ENCODE measurements at regions not wholly inside any gene's neighbourhood (a gene's known extent, or its start where the extent isn't known, plus 50 kb on each side); places are given as distances from the start of the nearest gene placed in this dataset.

DNA sequence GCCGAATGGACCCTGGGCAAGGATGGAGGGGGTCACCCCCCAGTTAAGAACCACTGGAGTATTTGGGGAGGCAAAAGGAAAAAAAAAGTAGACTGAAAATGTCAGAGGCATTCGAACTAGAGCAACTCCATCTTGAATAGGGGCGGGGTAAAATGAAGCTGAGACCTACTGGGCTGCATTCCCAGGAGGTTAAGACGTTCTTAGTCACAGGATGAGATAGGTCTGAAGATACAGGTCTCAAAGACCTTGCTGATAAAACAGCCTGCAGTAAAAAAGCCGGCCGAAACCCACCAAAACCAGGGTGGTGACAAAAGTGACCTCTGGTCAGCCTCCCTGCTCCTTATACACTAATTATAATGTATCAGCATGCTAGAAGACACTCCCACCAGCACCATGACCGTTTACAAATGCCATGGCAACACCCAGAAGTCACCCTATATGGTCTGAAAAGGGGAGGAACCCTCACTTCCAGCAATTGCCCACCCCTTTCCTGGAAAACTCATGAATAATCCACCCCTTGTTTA is 70.4 kb upstream of the KCNG1 start (continued):
- TF ChIP-seq, protein P1, sequence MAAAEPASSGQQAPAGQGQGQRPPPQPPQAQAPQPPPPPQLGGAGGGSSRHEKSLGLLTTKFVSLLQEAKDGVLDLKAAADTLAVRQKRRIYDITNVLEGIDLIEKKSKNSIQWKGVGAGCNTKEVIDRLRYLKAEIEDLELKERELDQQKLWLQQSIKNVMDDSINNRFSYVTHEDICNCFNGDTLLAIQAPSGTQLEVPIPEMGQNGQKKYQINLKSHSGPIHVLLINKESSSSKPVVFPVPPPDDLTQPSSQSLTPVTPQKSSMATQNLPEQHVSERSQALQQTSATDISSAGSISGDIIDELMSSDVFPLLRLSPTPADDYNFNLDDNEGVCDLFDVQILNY (CRISPR knock-in tag; IDR thresholded peaks at IDR 0.05) = no peak
- TF ChIP-seq, protein P2, sequence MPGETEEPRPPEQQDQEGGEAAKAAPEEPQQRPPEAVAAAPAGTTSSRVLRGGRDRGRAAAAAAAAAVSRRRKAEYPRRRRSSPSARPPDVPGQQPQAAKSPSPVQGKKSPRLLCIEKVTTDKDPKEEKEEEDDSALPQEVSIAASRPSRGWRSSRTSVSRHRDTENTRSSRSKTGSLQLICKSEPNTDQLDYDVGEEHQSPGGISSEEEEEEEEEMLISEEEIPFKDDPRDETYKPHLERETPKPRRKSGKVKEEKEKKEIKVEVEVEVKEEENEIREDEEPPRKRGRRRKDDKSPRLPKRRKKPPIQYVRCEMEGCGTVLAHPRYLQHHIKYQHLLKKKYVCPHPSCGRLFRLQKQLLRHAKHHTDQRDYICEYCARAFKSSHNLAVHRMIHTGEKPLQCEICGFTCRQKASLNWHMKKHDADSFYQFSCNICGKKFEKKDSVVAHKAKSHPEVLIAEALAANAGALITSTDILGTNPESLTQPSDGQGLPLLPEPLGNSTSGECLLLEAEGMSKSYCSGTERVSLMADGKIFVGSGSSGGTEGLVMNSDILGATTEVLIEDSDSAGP (CRISPR knock-in tag; IDR thresholded peaks at IDR 0.05) = no peak
- TF ChIP-seq HDAC1 (IDR thresholded peaks at IDR 0.05) (no peak), CBFA2T3 (IDR thresholded peaks at IDR 0.05) (no peak), LCOR (CRISPR knock-in tag; IDR thresholded peaks at IDR 0.05) (no peak), FOXK2 (conservative IDR thresholded peaks at IDR 0.05 in 1 of 2, IDR thresholded peaks at IDR 0.05 in 1 of 2; ENCODE audit: low read depth in 2 of 2) (no peak), RUNX1 (IDR thresholded peaks at IDR 0.05; ENCODE audit: low read depth) (no peak), PCBP2 (IDR thresholded peaks at IDR 0.05; ENCODE audit: low read depth, low read length, poor library complexity, severe bottlenecking) (no peak), KLF16 (IDR thresholded peaks at IDR 0.05) (no peak), NCOA4 (IDR thresholded peaks at IDR 0.05; ENCODE audit: partially characterized antibody) (no peak), ZNF24 (IDR thresholded peaks at IDR 0.05) (no peak), SP1 (CRISPR knock-in tag; IDR thresholded peaks at IDR 0.05) (no peak), PYGO2 (tag; IDR thresholded peaks at IDR 0.05) (no peak), ZNF778 (CRISPR knock-in tag; IDR thresholded peaks at IDR 0.05) (no peak), KDM1A (IDR thresholded peaks at IDR 0.05) (no peak), POLR2AphosphoS2 (IDR thresholded peaks at IDR 0.05; ENCODE audit: low read length) (no peak), YY1 (IDR thresholded peaks at IDR 0.05; ENCODE audit: borderline replicate concordance in 1 of 3, control insufficient read depth in 1 of 3, extremely low read depth in 1 of 3, insufficient read depth in 3 of 3, insufficient read length in 1 of 3, insufficient replicate concordance in 2 of 3, low read depth in 1 of 3, low read length in 2 of 3) (no peak), SMAD2 (IDR thresholded peaks at IDR 0.05; ENCODE audit: low read depth, low read length) (no peak), TSC22D4 (tag; IDR thresholded peaks at IDR 0.05) (no peak), FOXA1 (IDR thresholded peaks at IDR 0.05; ENCODE audit: borderline replicate concordance) (no peak), TAF9B (IDR thresholded peaks at IDR 0.05; ENCODE audit: partially characterized antibody) (no peak), DACH1 (IDR thresholded peaks at IDR 0.05; ENCODE audit: partially characterized antibody) (no peak), RFX7 (CRISPR knock-in tag; IDR thresholded peaks at IDR 0.05) (no peak)
- TF ChIP-seq, protein P3, sequence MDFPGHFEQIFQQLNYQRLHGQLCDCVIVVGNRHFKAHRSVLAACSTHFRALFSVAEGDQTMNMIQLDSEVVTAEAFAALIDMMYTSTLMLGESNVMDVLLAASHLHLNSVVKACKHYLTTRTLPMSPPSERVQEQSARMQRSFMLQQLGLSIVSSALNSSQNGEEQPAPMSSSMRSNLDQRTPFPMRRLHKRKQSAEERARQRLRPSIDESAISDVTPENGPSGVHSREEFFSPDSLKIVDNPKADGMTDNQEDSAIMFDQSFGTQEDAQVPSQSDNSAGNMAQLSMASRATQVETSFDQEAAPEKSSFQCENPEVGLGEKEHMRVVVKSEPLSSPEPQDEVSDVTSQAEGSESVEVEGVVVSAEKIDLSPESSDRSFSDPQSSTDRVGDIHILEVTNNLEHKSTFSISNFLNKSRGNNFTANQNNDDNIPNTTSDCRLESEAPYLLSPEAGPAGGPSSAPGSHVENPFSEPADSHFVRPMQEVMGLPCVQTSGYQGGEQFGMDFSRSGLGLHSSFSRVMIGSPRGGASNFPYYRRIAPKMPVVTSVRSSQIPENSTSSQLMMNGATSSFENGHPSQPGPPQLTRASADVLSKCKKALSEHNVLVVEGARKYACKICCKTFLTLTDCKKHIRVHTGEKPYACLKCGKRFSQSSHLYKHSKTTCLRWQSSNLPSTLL (IDR thresholded peaks at IDR 0.05) = no peak

Measured in K562 (cell line).